OCI-LY7 (cell line): ENCODE measurements at regions not wholly inside any gene's neighbourhood (a gene's known extent, or its start where the extent isn't known, plus 50 kb on each side); places are given as distances from the start of the nearest gene placed in this dataset.

Experiments
- BruUV-seq: library from RNA; stranded (reverse); fragments of 400-500 nt; replicated peaks from 2 replicates; lab custom pipeline; 2021; lab: Mats Ljungman, UMichigan
- CTCF ChIA-PET: fragments of 300-600 bp; sonication (Branson Sonifier 250); formaldehyde crosslinking; loops from one replicate; lab custom pipeline; 2022; ENCODE audit warnings: antibody characterized with exemption; ENCODE audit not compliant: unreplicated experiment; lab: Charles Lee
- POLR2A ChIA-PET: fragments of 300-600 bp; sonication (Branson Sonifier 250); formaldehyde crosslinking; loops from one replicate; lab custom pipeline; 2022; ENCODE audit warnings: antibody characterized with exemption; lab: Charles Lee
- DNase-seq: peaks from one replicate; pipeline ENCODE4 v3.0.0-alpha.2; 2015; ENCODE audit warnings: low spot score
- H2AFZ ChIP-seq: fragments of 200-600 bp; sonication (generic), shearing (Covaris generic); 2 replicates; pipeline ENCODE4 v1.6.1; 2014; ENCODE audit warnings: mild to moderate bottlenecking, antibody characterized with exemption, low read length, moderate library complexity
- H3K27ac ChIP-seq: fragments of 200-600 bp; sonication (generic); 2 replicates; pipeline ENCODE4 v1.5.1; 2014; ENCODE audit warnings: mixed run types, low read depth, mild to moderate bottlenecking, moderate library complexity, low read length, inconsistent platforms; ENCODE audit not compliant: poor library complexity, severe bottlenecking
- H3K36me3 ChIP-seq: fragments of 200-600 bp; sonication (generic); 2 replicates; pipeline ENCODE4 v1.6.1; 2014; ENCODE audit warnings: mild to moderate bottlenecking, antibody characterized with exemption, low read length, moderate library complexity, mixed read lengths; ENCODE audit not compliant: insufficient read depth
- H3K4me1 ChIP-seq: fragments of 200-600 bp; sonication (generic); 2 replicates; pipeline ENCODE4 v1.5.1; 2014; ENCODE audit warnings: mild to moderate bottlenecking, low read length; ENCODE audit not compliant: insufficient read depth, poor library complexity, severe bottlenecking
- H3K4me2 ChIP-seq: fragments of 200-600 bp; sonication (generic); 2 replicates; pipeline ENCODE4 v1.6.1; 2014; ENCODE audit warnings: mild to moderate bottlenecking, low read length
- H3K4me3 ChIP-seq: fragments of 200-600 bp; sonication (generic); 2 replicates; pipeline ENCODE4 v1.5.1; 2014; ENCODE audit warnings: mild to moderate bottlenecking, low read depth, low read length; ENCODE audit not compliant: poor library complexity, severe bottlenecking
- H3K79me2 ChIP-seq: fragments of 200-600 bp; sonication (generic); 2 replicates; pipeline ENCODE4 v1.6.1; 2016; ENCODE audit warnings: low read depth, mild to moderate bottlenecking, low read length, moderate library complexity, mixed read lengths; ENCODE audit not compliant: insufficient read depth
- H3K9me2 ChIP-seq: fragments of 200-600 bp; sonication (generic); 2 replicates; pipeline ENCODE4 v1.6.1; 2016; ENCODE audit warnings: mild to moderate bottlenecking, low read length, mixed read lengths; ENCODE audit not compliant: insufficient read depth
- H3K9me3 ChIP-seq: fragments of 200-600 bp; sonication (generic); 2 replicates; pipeline ENCODE4 v1.6.1; 2014; ENCODE audit warnings: mild to moderate bottlenecking, mixed run types, low read length, mixed read lengths
- H4K20me1 ChIP-seq: fragments of 200-600 bp; sonication (generic); 2 replicates; pipeline ENCODE4 v1.6.1; 2014; ENCODE audit warnings: mild to moderate bottlenecking, antibody characterized with exemption, low read length, moderate library complexity, mixed read lengths; ENCODE audit not compliant: insufficient read depth
- EZH2phosphoT487 ChIP-seq: fragments of 200-600 bp; sonication (generic); IDR thresholded peaks from 2 replicates; pipeline ENCODE4 v1.6.1; 2018; ENCODE audit warnings: low read depth, borderline replicate concordance, mild to moderate bottlenecking, mixed run types, antibody characterized with exemption, low read length, moderate library complexity, mixed read lengths
- intact Hi-C: fragments of 100-400 bp; cut with micrococcal nuclease; formaldehyde crosslinking; loops from one replicate; pipeline ENCODE4 v1.10.0; 2022; ENCODE audit not compliant: unreplicated experiment
- TF ChIP-seq, protein P1 (sequence below): fragments of 200-600 bp; sonication (generic); conservative IDR thresholded peaks from 2 replicates; pipeline ENCODE4 v1.5.1; 2014; ENCODE audit warnings: mild to moderate bottlenecking, antibody characterized with exemption, low read length, moderate library complexity, mixed read lengths

DNA sequence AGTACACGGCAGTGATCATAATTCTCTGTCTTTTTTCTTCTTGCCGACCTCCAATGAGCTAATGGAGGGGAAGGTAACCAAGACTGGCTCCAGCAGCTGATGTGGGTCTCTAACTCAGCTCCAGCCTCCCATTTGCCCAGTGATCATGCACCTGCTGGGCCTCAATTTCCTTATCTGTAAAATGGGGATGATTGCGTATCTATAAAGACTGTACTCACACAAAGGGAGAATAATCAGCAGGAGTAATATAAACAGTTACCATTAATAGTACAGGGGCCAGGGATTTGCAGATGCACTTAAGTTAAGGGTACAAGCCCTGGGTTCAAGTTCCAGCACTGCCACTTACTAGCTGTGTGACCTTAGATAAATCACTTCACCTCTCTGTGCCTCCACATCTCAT, 204.9 kb upstream of the LHX5 start:
- Histone ChIP-seq H3K9me2 (no peaks in the 10 kb centered on the region), H3K79me2 (no peaks in the 10 kb centered on the region), H4K20me1 (no peaks in the 10 kb centered on the region), H2AFZ (no peak overlapping the region), H3K36me3 (no peaks in the 10 kb centered on the region), H3K4me1 (no peaks in the 10 kb centered on the region), H3K9me3 (no peaks in the 10 kb centered on the region), H3K27ac (no peak overlapping the region), H3K4me3 (no peak overlapping the region), H3K4me2 (no peak overlapping the region)
- no peak for DNase-seq
- intact Hi-C loops: no loop called here
- ChIA-PET CTCF (no interaction called here), POLR2A (interaction anchor here (0.6 kb wide), 1 partner anchor 1569 kb away, joined by 3 read pairs; no protein-coding TSS in a partner anchor)
- BruUV-seq: no TSS peak
- TF ChIP-seq EZH2phosphoT487: no peak
- TF ChIP-seq, protein P1, sequence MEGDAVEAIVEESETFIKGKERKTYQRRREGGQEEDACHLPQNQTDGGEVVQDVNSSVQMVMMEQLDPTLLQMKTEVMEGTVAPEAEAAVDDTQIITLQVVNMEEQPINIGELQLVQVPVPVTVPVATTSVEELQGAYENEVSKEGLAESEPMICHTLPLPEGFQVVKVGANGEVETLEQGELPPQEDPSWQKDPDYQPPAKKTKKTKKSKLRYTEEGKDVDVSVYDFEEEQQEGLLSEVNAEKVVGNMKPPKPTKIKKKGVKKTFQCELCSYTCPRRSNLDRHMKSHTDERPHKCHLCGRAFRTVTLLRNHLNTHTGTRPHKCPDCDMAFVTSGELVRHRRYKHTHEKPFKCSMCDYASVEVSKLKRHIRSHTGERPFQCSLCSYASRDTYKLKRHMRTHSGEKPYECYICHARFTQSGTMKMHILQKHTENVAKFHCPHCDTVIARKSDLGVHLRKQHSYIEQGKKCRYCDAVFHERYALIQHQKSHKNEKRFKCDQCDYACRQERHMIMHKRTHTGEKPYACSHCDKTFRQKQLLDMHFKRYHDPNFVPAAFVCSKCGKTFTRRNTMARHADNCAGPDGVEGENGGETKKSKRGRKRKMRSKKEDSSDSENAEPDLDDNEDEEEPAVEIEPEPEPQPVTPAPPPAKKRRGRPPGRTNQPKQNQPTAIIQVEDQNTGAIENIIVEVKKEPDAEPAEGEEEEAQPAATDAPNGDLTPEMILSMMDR: no peak

DNA sequence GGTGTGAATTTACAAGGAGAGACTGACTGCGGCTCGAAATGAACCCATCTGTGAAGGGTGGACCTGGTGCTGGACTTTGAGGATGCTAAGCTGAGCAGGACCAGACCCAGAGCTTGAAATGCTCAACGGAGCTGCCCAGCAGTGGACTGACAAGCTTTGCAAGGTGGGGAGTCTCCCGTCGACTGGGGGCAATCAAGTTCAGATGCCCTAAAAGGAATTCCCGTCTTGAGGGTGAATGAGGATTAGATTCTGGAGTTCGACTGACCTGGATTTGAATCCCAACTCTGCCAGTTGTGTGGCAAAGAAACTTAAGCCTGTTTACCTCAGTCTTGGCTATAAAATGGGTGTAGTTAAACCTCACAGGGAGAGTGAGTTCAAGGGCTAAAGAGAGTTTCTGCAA, 204.4 kb upstream of the LHX5 start:
- ChIA-PET POLR2A (interaction anchor here (0.6 kb wide), 1 partner anchor 1569 kb away, joined by 3 read pairs; no protein-coding TSS in a partner anchor), CTCF (no interaction called here)
- TF ChIP-seq EZH2phosphoT487: no peak
- TF ChIP-seq, protein P1: no peak
- no peaks in the 10 kb centered on the region for H3K79me2 ChIP-seq
- H3K9me3 ChIP-seq: no peaks in the 10 kb centered on the region
- no peak for DNase-seq
- no peaks in the 10 kb centered on the region for H3K9me2 ChIP-seq
- no peak overlapping the region for H3K4me3 ChIP-seq
- H2AFZ ChIP-seq: no peak overlapping the region
- H3K27ac ChIP-seq: no peak overlapping the region
- H3K4me1 ChIP-seq: no peaks in the 10 kb centered on the region
- H4K20me1 ChIP-seq: no peaks in the 10 kb centered on the region
- intact Hi-C loops: no loop called here
- no peak overlapping the region for H3K4me2 ChIP-seq
- BruUV-seq: no TSS peak
- H3K36me3 ChIP-seq: no peaks in the 10 kb centered on the region

- no peaks in the 10 kb centered on the region for H3K9me2 ChIP-seq
- no TSS peak for BruUV-seq
- CTCF ChIA-PET: no interaction called here
- DNase-seq: no peak
- H3K9me3 ChIP-seq: no peaks in the 10 kb centered on the region
- H2AFZ ChIP-seq: no peak overlapping the region
- intact Hi-C loops: no loop called here
- POLR2A ChIA-PET: no interaction called here
- no peaks in the 10 kb centered on the region for H3K79me2 ChIP-seq
- no peaks in the 10 kb centered on the region for H3K36me3 ChIP-seq
- no peak overlapping the region for H3K4me2 ChIP-seq
- H3K4me1 ChIP-seq: no peaks in the 10 kb centered on the region
- TF ChIP-seq, protein P1: no peak
- TF ChIP-seq EZH2phosphoT487: no peak
- H4K20me1 ChIP-seq: no peaks in the 10 kb centered on the region
- no peak overlapping the region for H3K27ac ChIP-seq
- no peak overlapping the region for H3K4me3 ChIP-seq
Observed at GRCh38 chr12:113674996-113675395, 203.3 kb upstream of the LHX5 start.
